Activated T-helper 1 cell treated with Interleukin-2 at 50 U/mL for 16 hours (primary cell): ENCODE measurements at regions not wholly inside any gene's neighbourhood (a gene's known extent, or its start where the extent isn't known, plus 50 kb on each side); places are given as distances from the start of the nearest gene placed in this dataset.

Source experiments
- DNase-seq: peaks from one replicate; pipeline ENCODE4 v3.0.0-alpha.2; 2020; ENCODE audit warnings: low read depth

GRCh38 chr18:78849458-78849857 is 130.2 kb upstream of the SALL3 start:
- DNase-seq: no peak

- DNase-seq: no peak
These were observed 126.3 kb upstream of the SALL3 start for GRCh38 chr18:78853341-78853740.

- no peak for DNase-seq
These were observed 124.4 kb upstream of the SALL3 start for GRCh38 chr18:78855188-78855587.

- no peak for DNase-seq
These were observed 122.9 kb upstream of the SALL3 start for GRCh38 chr18:78856569-78857313.

GRCh38 chr18:78857314-78858150 is 122.1 kb upstream of the SALL3 start:
- DNase-seq: no peak

GRCh38 chr18:78859686-78860085 is 119.9 kb upstream of the SALL3 start:
- no peak for DNase-seq

GRCh38 chr18:78860117-78860516 is 119.5 kb upstream of the SALL3 start:
- no peak for DNase-seq

GRCh38 chr18:78861116-78861515 is 118.5 kb upstream of the SALL3 start:
- no peak for DNase-seq

GRCh38 chr18:78861706-78862105 is 117.9 kb upstream of the SALL3 start:
- no peak for DNase-seq

- DNase-seq: no peak
These were observed 117.2 kb upstream of the SALL3 start for GRCh38 chr18:78862395-78862794.

- no peak for DNase-seq
These were observed 114.5 kb upstream of the SALL3 start for GRCh38 chr18:78865056-78865598.

GRCh38 chr18:78865771-78866310 is 113.8 kb upstream of the SALL3 start:
- no peak for DNase-seq

- no peak for DNase-seq
These were observed 112.5 kb upstream of the SALL3 start for GRCh38 chr18:78867131-78867530.

GRCh38 chr18:78868330-78869316 is 111.0 kb upstream of the SALL3 start:
- DNase-seq: no peak

- DNase-seq: no peak
These were observed 108.0 kb upstream of the SALL3 start for GRCh38 chr18:78871618-78872017.

GRCh38 chr18:78873926-78874500 is 105.6 kb upstream of the SALL3 start:
- DNase-seq: no peak

GRCh38 chr18:78875016-78875777 is 104.4 kb upstream of the SALL3 start:
- DNase-seq: no peak

- no peak for DNase-seq
These were observed 103.6 kb upstream of the SALL3 start for GRCh38 chr18:78875778-78876650.

GRCh38 chr18:78876868-78877267 is 102.8 kb upstream of the SALL3 start:
- DNase-seq: no peak
